SJCRH30 (cell line): ENCODE measurements at regions not wholly inside any gene's neighbourhood (a gene's known extent, or its start where the extent isn't known, plus 50 kb on each side); places are given as distances from the start of the nearest gene placed in this dataset.
"Not testable (repeated sequence)": the region's sequence is repeated elsewhere in the genome, so short reads cannot be mapped to it uniquely, and the experiment has no call there.

Experiments
- DNase-seq, 2 experiments: peaks; one replicate each; pipeline ENCODE4 v3.0.0-alpha.2; 2015 to 2020
- H3K27ac ChIP-seq: fragments of 250-450 bp; sonication (Bioruptor Pico); 2 replicates; pipeline ENCODE4 v1.5.1; 2020; ENCODE audit warnings: mild to moderate bottlenecking, moderate library complexity
- H3K27me3 ChIP-seq: fragments of 250-450 bp; sonication (Bioruptor Pico); 2 replicates; pipeline ENCODE4 v1.5.1; 2020; ENCODE audit warnings: mild to moderate bottlenecking, moderate library complexity
- H3K36me3 ChIP-seq: fragments of 250-450 bp; sonication (Bioruptor Pico); 2 replicates; pipeline ENCODE4 v1.5.1; 2020; ENCODE audit warnings: mild to moderate bottlenecking, moderate library complexity
- H3K4me1 ChIP-seq: fragments of 250-450 bp; sonication (Bioruptor Pico); 2 replicates; pipeline ENCODE4 v1.5.1; 2020; ENCODE audit warnings: mild to moderate bottlenecking, moderate library complexity
- H3K4me3 ChIP-seq: fragments of 250-450 bp; sonication (Bioruptor Pico); 2 replicates; pipeline ENCODE4 v1.5.1; 2020; ENCODE audit warnings: mild to moderate bottlenecking, moderate library complexity
- H3K9me3 ChIP-seq: fragments of 250-450 bp; sonication (Bioruptor Pico); replicated peaks from 2 replicates; pipeline ENCODE4 v1.5.1; 2020; ENCODE audit warnings: mild to moderate bottlenecking, moderate library complexity

DNA sequence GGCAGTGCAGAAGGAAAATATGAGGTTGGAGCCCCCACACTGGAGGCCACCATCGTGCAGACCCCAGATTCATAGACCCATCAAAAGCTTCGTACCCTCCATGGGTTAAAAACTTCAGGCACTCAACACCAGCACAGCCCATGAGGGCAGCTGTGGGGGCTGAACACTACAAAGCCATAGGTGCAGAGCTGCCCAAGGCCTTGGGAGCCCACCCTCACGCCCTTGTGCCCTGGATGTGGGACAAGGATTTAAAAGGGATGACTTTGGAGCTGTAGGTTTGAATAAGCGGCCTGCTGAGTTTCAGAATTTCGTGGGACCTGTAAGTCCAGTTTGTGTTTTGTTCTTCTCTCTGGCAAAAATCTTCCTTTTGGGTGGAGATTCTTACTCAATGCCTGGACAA, 747.6 kb downstream of the SPATA31A6 start:
- not testable (repeated sequence) for H3K4me3 ChIP-seq, DNase-seq, H3K27ac ChIP-seq, H3K4me1 ChIP-seq, H3K27me3 ChIP-seq, H3K36me3 ChIP-seq, H3K9me3 ChIP-seq

DNA sequence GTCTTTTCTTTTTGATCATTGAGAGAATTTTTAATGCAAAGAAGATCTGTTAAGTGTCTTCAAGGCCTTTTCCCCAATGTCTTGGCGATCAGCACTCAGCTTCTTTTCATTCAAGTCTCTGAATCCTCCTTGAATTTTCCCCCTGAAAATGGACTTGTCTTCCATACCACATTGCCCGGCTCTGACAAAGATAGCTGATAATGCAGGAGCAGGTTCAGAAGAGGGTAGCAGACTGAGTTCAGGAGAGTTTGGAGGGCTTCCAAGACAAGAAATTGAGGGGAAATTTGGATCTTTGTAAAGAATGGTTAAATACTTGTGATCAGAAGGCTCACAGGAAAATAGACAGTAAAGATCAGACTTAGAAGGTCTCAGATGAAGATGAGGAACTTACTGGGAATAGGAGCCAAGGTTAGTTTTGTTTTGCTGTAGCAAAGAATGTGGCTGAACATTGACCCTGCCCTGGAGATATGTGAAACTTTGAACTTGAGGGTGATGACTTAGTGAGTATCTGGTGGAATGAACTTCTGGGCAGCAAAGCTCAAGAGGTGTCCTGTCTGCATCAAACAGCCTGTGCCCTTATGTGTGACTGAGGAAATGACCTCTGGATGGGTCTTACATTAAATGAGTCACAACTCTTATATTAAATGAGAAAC, 754.2 kb downstream of the SPATA31A6 start:
- not testable (repeated sequence) for DNase-seq, H3K36me3 ChIP-seq, H3K27me3 ChIP-seq, H3K27ac ChIP-seq, H3K4me3 ChIP-seq, H3K9me3 ChIP-seq, H3K4me1 ChIP-seq

DNA sequence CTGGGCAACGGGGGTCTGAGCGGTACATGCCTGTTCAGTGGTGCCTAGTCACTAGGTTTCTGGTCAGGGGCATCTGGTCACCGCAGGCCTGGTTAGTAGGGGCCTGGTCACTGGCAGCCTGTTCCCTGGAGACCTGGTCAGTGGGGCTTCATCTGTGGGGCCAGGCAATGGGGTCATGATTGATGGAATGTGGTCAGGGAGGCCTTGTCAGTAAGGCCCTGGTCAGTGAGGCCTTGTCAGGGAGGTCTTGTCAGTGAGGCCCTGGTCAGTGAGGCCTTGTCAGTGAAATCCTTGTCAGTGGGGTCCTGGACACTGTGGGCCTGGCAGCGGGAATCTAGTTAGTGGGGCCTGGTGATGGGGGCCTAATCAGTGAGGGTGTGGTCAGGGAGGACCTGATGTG, 763.6 kb downstream of the SPATA31A6 start:
- not testable (repeated sequence) for H3K36me3 ChIP-seq, H3K27me3 ChIP-seq, H3K9me3 ChIP-seq, H3K4me3 ChIP-seq, H3K4me1 ChIP-seq, H3K27ac ChIP-seq
- DNase-seq, result peak; percentile 14 to 18

DNA sequence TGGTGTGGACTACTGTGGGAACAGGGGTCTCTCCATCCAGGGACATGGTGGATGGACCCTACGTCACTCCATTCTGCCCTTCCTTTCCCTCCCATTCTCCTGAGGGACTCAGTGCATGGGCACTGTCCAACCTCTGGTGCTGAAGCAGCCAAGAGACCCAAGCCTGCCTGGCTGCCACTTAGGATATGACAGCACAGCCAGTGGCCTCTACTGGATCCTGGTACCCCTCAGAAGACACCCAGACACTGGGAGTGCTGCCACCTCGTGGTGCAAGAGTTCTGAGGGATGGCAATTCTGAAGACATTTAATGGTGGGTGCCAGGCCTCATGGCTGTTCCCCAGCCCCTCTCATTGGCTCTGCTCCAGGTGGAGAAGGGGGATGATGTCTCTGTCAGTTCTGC, 767.8 kb downstream of the SPATA31A6 start:
- not testable (repeated sequence) for H3K4me3 ChIP-seq

DNA sequence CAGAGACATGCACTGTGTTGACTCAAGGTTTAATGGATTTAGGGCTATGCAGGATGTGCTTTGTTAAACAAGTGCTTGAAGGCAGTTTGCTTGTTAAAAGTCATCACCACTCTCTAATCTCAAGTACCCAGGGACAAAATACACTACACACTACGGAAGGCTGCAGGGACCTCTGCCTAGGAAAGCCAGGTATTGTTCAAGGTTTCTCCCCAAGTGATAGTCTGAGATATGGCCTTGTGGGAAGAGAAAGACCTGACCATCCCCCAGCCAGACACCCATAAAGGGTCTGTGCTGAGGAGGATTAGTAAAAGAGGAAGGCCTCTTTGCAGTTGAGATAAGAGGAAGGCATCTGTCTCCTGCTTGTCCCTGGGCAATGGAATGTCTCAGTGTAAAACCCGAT, 781.7 kb downstream of the SPATA31A6 start:
- H3K4me1 ChIP-seq, H3K27ac ChIP-seq, H3K36me3 ChIP-seq, H3K27me3 ChIP-seq, H3K4me3 ChIP-seq, DNase-seq, H3K9me3 ChIP-seq: not testable (repeated sequence)

More for the DNA sequence above, 767.8 kb downstream of the SPATA31A6 start:
- not testable (repeated sequence) for H3K27ac ChIP-seq, H3K27me3 ChIP-seq, H3K36me3 ChIP-seq, H3K4me1 ChIP-seq, H3K9me3 ChIP-seq
- DNase-seq, result peak; percentile 6 to 12

DNA sequence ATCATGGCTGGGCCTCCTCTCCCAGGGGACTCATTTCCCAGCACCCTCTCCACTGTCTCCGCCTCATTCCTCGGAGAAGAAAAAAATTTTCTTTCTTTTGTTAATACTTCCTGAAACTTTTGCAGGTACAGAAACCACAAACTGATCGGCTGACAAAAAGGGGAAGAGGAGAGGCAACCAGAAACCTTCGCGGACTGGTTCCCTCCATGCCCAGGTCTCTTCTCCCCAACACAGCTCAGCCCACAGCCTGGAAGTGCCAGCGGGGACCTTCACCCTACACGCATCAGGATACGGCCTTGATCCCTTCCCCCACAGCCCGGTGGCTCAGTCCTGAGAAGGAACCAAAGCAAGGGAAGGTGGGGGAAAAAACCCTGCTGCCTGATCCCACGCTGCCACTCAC, 788.4 kb downstream of the SPATA31A6 start:
- not testable (repeated sequence) for H3K4me1 ChIP-seq, H3K27ac ChIP-seq, H3K36me3 ChIP-seq, DNase-seq, H3K27me3 ChIP-seq, H3K9me3 ChIP-seq, H3K4me3 ChIP-seq

DNA sequence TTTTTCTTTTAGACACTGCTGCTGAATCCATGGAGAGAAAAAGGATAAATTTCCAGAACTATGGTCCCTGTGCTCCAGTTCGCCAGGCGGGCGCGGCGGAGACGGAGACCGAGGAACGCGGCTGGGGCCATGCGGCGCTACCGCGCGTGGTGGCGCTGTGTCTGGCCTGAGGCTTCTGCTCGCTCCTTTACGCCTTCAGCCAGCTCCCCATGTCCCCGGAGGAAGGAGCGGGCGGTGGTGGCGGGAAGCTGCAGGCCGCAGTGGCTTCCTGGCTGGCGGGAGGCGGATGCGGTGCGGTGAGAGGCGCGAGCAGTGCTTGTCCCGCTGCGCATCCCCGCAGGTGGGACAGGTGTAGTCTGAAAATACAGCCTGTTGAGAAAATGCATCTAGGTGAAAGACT, 791.3 kb downstream of the SPATA31A6 start:
- not testable (repeated sequence) for H3K27me3 ChIP-seq, H3K4me3 ChIP-seq, H3K27ac ChIP-seq, H3K4me1 ChIP-seq, DNase-seq, H3K36me3 ChIP-seq, H3K9me3 ChIP-seq

DNA sequence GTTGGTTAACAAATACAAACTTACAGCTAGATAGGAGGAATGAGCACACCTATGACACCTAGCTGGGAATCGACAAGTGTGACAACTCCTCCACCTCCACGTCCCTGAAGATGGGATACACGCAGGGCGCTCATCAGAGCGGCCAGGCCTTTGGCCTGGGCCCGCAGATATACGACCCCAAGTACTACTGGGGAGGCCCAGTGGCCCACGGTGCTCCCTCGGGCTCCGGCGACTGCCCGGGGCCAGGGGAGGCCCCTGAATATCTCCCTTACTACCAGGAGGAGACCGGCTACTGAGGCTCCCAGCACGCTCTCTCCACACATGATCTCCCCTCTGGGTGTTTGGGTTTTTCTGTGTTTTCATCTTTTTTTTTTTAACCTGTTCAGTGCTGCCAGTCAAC, 801.3 kb downstream of the SPATA31A6 start:
- H3K9me3 ChIP-seq, H3K4me3 ChIP-seq, H3K27ac ChIP-seq, DNase-seq, H3K27me3 ChIP-seq, H3K36me3 ChIP-seq, H3K4me1 ChIP-seq: not testable (repeated sequence)
